Gastrocnemius medialis (tissue), 4 donors: ENCODE measurements at regions not wholly inside any gene's neighbourhood (a gene's known extent, or its start where the extent isn't known, plus 50 kb on each side); places are given as distances from the start of the nearest gene placed in this dataset.

Experiments
- ATAC-seq, 2 donors: fragments of 150-250 bp; one replicate each; pipeline ENCODE4 v1.9.1; 2016
- DNase-seq, 2 donors: peaks; one replicate each; pipeline ENCODE4 v3.0.0-alpha.2; 2019
- H3K27ac ChIP-seq, 4 donors: fragments of 200-600 bp; sonication (generic); 1 replicate in 1 of 4; 2 replicates in 3 of 4; pipeline ENCODE4 v1.5.1; 2016 to 2018; ENCODE audit warnings: mild to moderate bottlenecking in 2 of 4, moderate library complexity in 1 of 4
- H3K27me3 ChIP-seq, 3 donors: fragments of 200-600 bp; sonication (generic) in 2 of 3; 1 replicate in 1 of 3; 2 replicates in 2 of 3; pipeline versions ENCODE4 v1.5.1 to v1.6.0; 2016 to 2019; ENCODE audit warnings: mild to moderate bottlenecking in 1 of 3, moderate library complexity in 1 of 3
- H3K36me3 ChIP-seq, 2 donors: fragments of 200-600 bp; sonication (generic) in 1 of 2; one replicate each; pipeline ENCODE4 v1.5.1; 2017 to 2018
- H3K4me1 ChIP-seq, 2 donors: fragments of 200-600 bp; sonication (generic) in 1 of 2; one replicate each; pipeline ENCODE4 v1.5.1; 2016 to 2017; ENCODE audit warnings: mild to moderate bottlenecking in 2 of 2
- H3K4me3 ChIP-seq, 4 donors: fragments of 200-600 bp; sonication (generic) in 3 of 4; 1 replicate in 1 of 4; 2 replicates in 3 of 4; pipeline ENCODE4 v1.5.1; 2016 to 2019; ENCODE audit warnings: mild to moderate bottlenecking in 2 of 4
- H3K9me3 ChIP-seq, 3 donors: fragments of 200-600 bp; sonication (generic) in 2 of 3; 1 replicate in 1 of 3; 2 replicates in 2 of 3; pipeline ENCODE4 v1.5.1; 2016 to 2019
- POLR2A ChIP-seq, 2 donors: fragments of 450-650 bp; IDR thresholded peaks; one replicate each; pipeline ENCODE4 v1.6.1; 2017; ENCODE audit warnings: antibody characterized with exemption in 2 of 2, mild to moderate bottlenecking in 2 of 2, moderate library complexity in 2 of 2
- in situ Hi-C, 4 donors: fragments of 200-750 bp; cut with MboI; loops; one replicate each; pipeline versions ENCODE4 v1.15.0 to v1.8.0; 2017; ENCODE audit warnings: low sequenced_read_pairs in 4 of 4
- intact Hi-C: fragments of 100-400 bp; cut with DNase I; formaldehyde crosslinking; loops from one replicate; pipeline ENCODE4 v1.15.1; 2023; ENCODE audit warnings: low total_unique reads
- TF ChIP-seq, protein P1 (sequence below), 5 experiments: fragments of 450-650 bp in 3 of 5; fragments of 200-600 bp in 2 of 5; sonication (generic) in 2 of 5; IDR thresholded peaks in 4 of 5; conservative IDR thresholded peaks in 1 of 5; 1 replicate in 4 of 5; 2 replicates in 1 of 5; pipeline ENCODE4 v1.5.1; 2016 to 2019; ENCODE audit warnings: antibody characterized with exemption in 5 of 5, mild to moderate bottlenecking in 3 of 5, moderate library complexity in 3 of 5

DNA sequence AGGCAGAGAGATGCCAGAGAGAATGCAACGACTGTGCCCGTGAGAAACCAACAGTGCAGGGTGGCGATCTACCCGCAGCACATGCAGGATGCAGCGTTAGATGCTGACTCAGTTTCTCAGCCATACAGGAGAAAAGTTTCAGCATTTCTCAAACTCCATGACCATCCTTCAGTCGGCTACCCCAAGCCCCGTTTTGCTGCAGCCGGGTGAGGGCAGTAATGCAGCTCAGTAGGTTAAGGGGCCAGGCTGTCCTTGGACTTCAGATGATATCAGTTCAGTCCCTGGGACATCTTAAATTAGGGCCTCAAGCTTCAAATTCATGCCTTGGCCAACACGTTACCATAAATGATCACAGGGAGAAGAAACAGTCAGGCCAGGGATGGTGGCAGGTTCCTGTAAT, 125.5 kb downstream of the PALM2AKAP2 start:
- Histone ChIP-seq H3K36me3 (no peaks in the 10 kb centered on the region), H3K9me3 (no peaks in the 10 kb centered on the region), H3K27me3 (no peaks in the 10 kb centered on the region), H3K4me3 (no peak overlapping the region), H3K4me1 (peaks cover 18 to 53% of the 10 kb centered on the region in 2 donors), H3K27ac (peak overlapping the region in 3 of 4 donors; percentile 21 to 64 (median 53))
- TF ChIP-seq POLR2A (IDR thresholded peaks at IDR 0.05): no peak
- TF ChIP-seq, protein P1, sequence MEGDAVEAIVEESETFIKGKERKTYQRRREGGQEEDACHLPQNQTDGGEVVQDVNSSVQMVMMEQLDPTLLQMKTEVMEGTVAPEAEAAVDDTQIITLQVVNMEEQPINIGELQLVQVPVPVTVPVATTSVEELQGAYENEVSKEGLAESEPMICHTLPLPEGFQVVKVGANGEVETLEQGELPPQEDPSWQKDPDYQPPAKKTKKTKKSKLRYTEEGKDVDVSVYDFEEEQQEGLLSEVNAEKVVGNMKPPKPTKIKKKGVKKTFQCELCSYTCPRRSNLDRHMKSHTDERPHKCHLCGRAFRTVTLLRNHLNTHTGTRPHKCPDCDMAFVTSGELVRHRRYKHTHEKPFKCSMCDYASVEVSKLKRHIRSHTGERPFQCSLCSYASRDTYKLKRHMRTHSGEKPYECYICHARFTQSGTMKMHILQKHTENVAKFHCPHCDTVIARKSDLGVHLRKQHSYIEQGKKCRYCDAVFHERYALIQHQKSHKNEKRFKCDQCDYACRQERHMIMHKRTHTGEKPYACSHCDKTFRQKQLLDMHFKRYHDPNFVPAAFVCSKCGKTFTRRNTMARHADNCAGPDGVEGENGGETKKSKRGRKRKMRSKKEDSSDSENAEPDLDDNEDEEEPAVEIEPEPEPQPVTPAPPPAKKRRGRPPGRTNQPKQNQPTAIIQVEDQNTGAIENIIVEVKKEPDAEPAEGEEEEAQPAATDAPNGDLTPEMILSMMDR (IDR thresholded peaks at IDR 0.05 in 4 of 5, conservative IDR thresholded peaks at IDR 0.05 in 1 of 5): no peak
- ATAC-seq (no peak), DNase-seq (no peak)
- intact Hi-C loops (no loop called here), in situ Hi-C loops (loop anchor here in 3 of 4 donors (10.0 kb wide), 3 partner anchors 239 to 309 kb away; no protein-coding TSS in a partner anchor)

DNA sequence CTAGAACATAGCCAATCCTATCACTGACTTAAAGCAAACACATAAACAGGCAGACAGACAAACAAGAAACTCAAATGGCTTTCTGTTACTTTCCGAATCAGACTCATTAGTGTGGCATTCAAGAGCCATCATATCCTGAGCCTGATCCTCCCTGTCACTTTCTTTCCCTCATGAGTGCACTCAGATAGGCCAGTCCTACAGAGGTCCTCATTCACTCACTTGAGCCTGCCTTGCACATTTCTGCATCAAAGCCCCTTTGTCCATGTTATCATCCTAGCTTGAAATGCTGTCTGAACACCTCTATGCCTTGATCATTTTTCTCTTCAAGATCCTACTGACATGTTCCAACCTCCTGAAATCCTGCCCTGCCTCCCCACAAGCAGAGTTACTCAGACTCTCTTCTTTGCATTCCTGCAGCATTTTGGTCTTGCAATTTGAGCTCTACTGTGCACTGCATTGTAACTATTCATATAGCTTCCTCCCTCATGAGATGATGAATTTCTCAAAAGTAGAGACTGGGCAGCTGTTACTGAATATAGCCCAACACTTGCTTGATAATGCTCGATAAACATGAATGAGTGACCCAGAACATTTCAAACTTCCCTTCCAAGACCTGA, 126.9 kb downstream of the PALM2AKAP2 start:
- Histone ChIP-seq H3K9me3 (no peaks in the 10 kb centered on the region), H3K27me3 (no peaks in the 10 kb centered on the region), H3K4me3 (no peak overlapping the region), H3K4me1 (peaks cover 14 to 56% of the 10 kb centered on the region in 2 donors), H3K27ac (peak overlapping the region; percentile 40 to 70 (median 58)), H3K36me3 (no peaks in the 10 kb centered on the region)
- TF ChIP-seq POLR2A (IDR thresholded peaks at IDR 0.05): no peak
- TF ChIP-seq, protein P1 (IDR thresholded peaks at IDR 0.05 in 4 of 5, conservative IDR thresholded peaks at IDR 0.05 in 1 of 5): no peak
- no peak for ATAC-seq
- in situ Hi-C loops: loop anchor here in 3 of 4 donors (10.0 kb wide), 3 partner anchors 238 to 308 kb away; no protein-coding TSS in a partner anchor
- intact Hi-C loops: no loop called here
- no peak for DNase-seq

DNA sequence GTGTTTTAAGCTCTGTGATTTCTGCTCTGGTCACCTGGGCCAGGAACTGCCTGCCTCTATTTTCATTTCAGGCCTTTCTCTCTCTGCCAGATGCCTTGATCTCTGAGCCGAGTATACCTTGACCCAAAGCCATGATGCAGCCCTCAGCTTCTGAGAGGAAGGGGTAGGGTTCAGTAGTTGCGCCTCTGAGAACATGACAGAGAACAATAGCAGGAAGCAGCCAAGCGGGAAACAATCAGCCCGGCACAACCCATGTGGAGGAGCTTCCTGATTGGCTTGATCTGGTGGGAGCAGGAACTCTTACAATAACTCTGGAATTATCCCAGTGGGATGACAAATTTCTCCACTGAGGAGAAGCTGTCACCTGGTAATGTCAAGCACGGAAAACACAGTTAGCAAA, 127.4 kb downstream of the PALM2AKAP2 start:
- H3K9me3 ChIP-seq: no peaks in the 10 kb centered on the region
- no peak for TF ChIP-seq POLR2A (IDR thresholded peaks at IDR 0.05)
- TF ChIP-seq, protein P1 (IDR thresholded peaks at IDR 0.05 in 4 of 5, conservative IDR thresholded peaks at IDR 0.05 in 1 of 5): no peak
- peak; percentile 51 to 65 for ATAC-seq
- no peak overlapping the region for H3K4me3 ChIP-seq
- peaks cover 14 to 59% of the 10 kb centered on the region in 2 donors for H3K4me1 ChIP-seq
- no peaks in the 10 kb centered on the region for H3K36me3 ChIP-seq
- H3K27me3 ChIP-seq: no peaks in the 10 kb centered on the region
- in situ Hi-C loops: loop anchor here in 3 of 4 donors (10.0 kb wide), 3 partner anchors 237 to 307 kb away; no protein-coding TSS in a partner anchor
- H3K27ac ChIP-seq: peak overlapping the region; percentile 40 to 74 (median 62)
- intact Hi-C loops: no loop called here
- no peak for DNase-seq

DNA sequence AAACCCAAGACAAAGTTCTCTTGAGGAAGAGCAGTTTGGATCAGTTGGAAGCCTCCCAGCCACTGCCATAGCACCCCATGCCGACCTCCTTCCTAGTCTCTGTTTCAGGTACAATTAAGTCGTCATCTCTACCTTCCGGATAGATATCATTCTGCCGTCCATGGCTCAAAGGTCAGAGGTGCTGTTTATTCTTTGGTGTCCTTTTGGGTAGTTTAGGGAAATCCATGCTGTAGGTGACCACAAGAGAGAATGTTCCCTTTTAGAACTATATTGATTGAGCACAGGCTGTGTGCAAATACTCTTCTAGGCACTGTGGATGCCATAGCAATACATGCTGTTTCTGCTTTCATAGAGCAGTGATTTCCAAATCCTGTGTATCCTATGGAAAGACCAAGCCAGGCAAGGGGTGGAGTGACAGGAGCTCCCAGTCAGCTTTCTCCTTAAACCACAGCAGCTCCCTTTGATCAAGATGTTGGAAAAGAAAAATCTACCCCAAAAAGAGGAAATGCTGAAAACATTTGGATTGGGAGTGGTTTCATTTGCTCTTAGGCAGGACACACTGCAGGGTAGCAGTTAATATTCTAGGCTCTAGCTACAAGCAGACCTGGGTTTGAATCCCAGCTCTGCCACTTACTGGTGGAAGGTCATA, 127.9 kb downstream of the PALM2AKAP2 start:
- Histone ChIP-seq H3K9me3 (no peaks in the 10 kb centered on the region), H3K4me3 (no peak overlapping the region), H3K36me3 (no peaks in the 10 kb centered on the region), H3K27ac (peak overlapping the region; percentile 7 to 74 (median 62)), H3K27me3 (no peaks in the 10 kb centered on the region), H3K4me1 (peaks cover 17 to 62% of the 10 kb centered on the region in 2 donors)
- DNase-seq (no peak), ATAC-seq (peak in 1 of 2 donors; percentile 18)
- intact Hi-C loops: no loop called here
- no peak for TF ChIP-seq POLR2A (IDR thresholded peaks at IDR 0.05)
- TF ChIP-seq, protein P1 (IDR thresholded peaks at IDR 0.05 in 4 of 5, conservative IDR thresholded peaks at IDR 0.05 in 1 of 5): no peak
- in situ Hi-C loops: loop anchor here in 3 of 4 donors (10.0 kb wide), 3 partner anchors 237 to 307 kb away; no protein-coding TSS in a partner anchor
